ENCODE measurements at regions not wholly inside any gene's neighbourhood (a gene's known extent, or its start where the extent isn't known, plus 50 kb on each side); places are given as distances from the start of the nearest gene placed in this dataset.
A peak's percentile ranks its signal among the peaks of the same experiment; 100 is the strongest.
"Not testable (repeated sequence)": the region's sequence is repeated elsewhere in the genome, so short reads cannot be mapped to it uniquely, and the experiment has no call there.

DNA sequence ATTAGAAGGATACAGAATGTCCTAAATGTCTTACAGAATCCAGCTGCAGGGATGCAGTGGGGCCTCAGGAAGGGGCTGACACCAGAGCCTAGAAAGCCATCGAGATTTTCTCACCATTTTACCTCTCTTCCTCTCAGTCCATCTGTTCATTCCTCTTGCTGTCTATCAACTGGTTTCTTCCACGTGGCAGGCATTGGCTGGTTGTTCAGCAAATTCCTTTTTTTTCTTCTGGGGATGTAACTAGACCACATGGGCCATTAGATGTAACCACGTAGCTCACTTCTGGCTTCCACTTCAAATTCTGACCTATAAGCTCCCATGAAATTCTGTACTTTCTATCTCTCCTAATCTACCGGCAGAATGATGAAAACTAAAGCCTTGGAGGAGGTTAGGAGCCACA, 93.6 kb upstream of the MTAP start:
- DNase-seq: no peak

DNA sequence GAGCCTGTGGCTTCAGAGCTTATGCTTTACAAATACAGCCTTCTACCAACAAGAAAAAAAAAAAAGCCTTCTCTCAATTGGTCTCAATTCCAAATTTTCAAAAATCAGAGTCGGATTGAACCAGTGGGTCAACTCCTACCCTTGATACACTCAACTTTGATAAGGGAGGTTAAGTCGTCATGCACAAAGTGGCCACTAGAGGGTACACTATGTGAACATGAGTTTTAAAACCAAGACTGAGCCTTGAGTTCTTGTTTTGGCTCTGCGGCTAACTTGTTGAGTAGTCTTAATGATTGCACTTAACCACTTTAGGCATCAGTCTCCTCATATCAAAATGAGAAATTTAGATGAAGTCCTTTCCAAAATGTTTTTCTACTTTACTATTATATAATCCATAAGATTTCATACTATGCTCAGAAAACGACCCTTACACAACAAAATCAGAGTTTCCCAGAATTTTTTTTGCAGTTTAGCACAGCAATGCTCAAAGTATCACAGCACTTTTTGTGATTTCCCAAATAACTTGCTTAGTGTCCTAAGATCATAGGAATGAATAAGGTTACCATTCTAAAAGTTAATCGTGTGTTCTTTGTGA, 92.9 kb upstream of the MTAP start:
- peak; percentile 23 for DNase-seq

DNA sequence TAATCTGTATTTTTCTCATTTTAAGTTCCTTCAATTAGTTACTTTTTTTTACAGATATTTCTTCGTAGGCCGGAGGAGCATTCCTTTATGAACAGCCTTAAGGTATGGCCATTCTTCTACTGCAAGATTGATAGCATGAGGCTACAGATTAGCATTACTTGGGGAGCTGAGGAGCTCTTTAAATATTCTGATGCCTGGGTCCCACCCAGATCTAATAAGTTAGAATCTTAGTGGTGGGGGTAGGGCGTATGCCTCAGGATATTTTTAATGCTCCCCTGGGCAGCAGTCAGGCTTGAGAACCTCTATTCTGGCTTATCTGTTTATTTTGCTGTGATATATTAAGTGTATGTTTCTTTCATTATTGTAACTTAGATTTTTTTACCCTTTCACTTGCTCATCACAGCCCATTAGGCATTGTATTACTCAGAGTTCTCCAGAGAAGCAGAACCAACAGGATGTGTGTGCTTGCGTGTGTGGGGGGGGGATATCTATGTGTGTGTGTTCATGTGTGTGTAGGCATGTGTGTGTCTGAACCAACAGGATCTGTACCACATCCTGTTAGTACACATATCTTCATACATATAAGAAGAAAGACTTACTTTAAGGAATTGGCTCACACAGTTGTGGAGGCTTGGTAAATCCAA, 91.8 kb upstream of the MTAP start:
- no peak for DNase-seq

DNA sequence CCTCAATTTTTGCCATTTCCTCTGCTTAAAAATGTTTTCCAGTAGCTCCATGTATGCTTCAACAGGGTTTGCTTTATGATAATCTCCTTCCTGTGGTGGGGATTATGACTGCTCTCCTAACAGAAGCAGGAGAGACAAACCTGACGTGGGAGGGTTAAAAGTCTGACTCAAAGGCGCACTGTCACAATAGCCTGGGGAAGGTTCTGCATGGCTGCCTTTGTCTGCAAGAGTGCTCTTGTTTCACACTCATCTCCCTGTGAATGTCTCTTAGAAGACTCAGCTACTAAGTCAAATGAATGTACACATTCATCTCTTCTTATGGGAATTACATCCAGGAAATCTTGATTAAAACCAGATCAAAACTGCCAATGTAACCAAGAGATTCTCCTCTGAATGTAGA, 90.9 kb upstream of the MTAP start:
- no peak for DNase-seq

DNA sequence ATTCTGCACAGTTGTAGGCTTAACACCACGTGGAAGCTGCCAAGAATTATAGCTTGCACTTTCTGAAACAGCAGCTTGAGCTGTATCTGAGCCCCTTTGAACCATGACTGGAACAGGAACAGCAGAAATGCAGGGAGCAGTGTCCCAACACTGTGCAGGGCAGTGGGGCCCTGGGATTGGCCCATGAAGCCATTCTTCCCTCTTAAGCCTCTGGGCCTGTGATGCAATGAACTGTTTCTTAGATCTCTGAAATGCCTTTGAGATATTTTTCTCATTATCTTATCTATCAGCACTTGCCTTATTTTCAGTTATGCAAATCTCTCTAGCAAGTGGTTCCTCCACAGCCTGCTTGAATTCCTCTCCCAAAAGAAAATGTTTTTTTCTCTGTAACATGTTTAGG, 87.0 kb upstream of the MTAP start:
- DNase-seq: no peak

DNA sequence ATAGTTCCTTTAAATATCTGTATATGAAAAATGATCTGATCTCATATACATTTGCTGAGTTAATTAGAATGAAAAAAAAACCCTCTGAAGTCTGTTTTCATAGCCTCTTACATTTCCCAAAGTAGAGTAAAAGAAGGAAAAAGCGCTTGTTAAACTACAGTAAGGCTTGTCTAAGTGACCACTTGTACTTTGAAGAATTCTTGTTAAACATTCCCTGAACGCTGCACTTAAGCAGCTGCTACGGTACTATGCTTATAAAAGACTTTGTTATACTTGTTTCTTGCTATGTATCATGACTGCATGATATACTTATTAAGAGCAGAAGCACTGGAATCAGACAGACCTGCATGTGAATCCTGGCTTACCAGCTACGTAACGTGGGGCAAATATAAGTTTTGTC, 81.7 kb upstream of the MTAP start:
- DNase-seq: no peak

DNA sequence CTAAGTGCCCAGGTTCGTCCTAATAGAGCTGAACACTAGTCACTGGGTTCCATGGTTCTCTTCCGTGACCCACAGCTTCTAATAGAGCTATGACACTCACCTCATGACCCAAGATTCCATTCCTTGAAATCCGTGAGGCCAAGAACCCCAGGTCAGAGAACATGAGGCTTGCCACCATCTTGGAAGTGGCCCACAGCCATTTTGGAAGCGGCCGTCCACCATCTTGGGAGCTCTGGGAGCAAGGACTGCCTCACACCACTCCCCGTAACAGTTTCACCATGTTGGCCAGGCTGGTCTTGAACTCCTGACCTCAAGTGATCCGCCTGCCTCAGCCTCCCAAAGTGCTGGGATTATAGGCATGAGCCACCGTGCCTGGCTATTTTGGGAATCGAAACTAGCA, 75.0 kb upstream of the MTAP start:
- not testable (repeated sequence) for DNase-seq

DNA sequence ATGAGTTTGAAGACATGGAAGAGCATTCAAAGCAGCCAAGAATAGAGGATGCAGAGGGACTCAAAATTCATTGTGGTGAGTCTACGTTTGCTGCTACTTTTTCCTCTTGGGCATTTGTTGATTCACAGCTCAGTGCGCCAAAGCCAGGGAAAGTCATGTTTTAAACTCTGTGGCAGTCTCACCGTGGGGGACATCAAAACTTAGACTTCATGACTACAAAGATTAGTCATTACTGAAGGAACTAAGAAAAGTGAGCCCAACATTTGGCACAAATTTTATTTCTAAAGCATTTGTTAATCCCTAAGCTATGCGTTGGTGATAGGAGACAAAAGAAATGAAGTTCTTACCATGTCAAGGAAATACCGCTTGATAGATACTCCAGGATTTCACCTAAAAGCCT, 73.7 kb upstream of the MTAP start:
- no peak for DNase-seq

DNA sequence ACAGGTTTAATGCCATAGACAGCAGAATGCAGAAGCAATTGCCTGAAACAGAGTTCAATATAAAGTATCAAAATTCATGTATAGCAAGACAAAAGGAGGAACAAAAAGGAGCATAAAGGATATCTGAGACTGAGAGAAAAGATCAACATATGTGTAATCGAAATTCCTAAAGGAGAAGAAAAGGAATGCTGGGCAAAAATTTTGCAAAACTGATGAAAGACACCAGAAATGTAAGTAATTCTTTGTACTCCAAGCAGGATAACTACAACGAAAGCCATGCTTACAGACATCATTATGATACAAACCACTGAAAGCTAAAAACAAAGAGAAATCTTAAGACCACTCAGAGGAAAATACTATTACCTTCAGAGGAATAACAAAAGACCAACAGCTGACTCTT, 72.8 kb upstream of the MTAP start:
- no peak for DNase-seq

DNA sequence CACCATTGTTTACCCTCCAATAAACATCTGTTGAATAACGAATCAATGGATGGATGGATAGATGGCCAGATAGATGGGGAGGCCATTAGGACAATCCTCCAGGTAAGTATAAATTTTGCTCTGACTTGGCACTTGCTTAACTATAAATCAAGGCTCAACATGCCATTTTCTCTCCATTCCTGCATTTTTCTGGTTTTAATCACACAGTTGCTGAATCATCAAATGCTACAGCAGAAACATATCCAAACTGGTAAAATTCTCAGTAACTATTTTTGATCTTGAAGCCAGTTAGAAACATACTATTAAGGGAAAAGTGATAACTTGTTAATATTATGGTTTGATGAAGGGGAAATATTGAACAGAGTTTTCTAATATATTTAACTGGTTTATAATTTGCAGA, 71.5 kb upstream of the MTAP start:
- DNase-seq: no peak

DNA sequence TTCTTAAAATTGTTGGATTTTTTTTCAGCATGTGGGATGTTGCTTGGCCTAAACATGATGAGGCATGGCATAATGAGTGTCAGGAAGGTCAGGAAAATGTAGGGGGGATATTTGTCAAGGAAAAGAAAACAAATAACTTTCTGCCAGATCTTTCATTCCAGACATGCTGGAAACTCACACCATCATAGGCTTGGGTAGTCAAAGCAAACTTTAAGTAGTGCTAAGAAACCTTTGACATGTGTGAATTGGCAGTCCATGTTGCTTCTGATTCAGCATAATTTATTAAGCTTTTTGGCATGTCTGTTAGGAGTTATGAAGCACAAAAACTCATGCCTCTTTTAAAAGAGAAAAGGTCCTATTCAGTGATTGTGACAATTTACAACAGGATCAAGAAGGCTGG, 61.3 kb upstream of the MTAP start:
- no peak for DNase-seq

DNA sequence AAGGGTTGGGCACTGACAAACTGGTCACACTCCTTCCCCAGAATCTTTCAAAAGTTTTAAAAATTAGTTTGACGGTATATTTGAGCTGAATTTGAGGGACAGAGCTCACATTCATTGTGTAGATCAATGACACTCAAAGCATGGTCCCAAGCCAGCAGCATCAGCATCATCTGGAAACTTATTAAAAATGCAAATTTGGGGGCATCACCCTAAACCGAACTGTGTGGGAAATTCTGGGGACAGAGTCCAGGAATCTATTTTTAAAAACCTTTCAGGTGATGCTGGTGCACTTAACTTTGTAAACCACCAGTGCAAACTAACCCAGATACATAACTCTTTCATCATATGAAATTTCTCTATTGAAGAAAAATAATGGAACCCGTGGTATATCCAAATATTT, 58.1 kb upstream of the MTAP start:
- DNase-seq: no peak

DNA sequence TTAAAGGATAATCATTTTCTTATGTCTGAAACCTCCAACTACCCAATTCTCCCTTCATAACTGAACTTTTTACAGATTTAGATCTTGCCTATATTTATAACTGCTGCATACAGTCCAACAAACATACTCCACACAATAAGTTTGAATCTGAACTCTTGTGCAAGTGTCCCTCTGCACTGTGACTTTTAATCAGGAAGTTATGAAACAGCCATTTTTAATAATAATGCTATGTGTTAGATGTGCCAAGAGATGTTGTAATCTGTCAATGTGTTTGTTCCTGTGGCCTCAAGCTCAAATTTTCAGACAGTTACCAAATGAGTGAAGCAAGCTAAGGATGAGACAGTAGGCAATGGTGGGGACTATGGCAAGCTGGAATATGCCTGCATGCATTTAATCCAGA, 57.6 kb upstream of the MTAP start:
- DNase-seq: no peak

DNA sequence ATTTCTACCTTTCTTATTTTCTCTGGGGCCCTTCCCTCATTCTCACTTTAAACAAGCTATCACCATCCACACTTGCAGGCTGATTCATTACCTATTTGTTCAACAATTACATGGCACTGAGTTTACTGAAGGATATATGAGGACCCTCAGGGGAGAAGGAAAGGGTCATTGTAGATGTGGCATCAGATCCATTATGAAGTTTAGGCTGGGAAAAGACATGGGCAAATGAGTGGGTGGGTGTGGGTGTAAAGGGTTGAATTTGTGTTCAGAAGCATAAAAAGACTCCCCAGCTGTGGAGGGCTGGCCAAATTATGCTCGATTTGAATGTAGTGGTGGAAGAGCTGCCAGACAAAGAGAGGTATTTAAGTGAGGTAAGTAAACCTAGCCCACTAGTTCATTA, 55.9 kb upstream of the MTAP start:
- DNase-seq: no peak

DNA sequence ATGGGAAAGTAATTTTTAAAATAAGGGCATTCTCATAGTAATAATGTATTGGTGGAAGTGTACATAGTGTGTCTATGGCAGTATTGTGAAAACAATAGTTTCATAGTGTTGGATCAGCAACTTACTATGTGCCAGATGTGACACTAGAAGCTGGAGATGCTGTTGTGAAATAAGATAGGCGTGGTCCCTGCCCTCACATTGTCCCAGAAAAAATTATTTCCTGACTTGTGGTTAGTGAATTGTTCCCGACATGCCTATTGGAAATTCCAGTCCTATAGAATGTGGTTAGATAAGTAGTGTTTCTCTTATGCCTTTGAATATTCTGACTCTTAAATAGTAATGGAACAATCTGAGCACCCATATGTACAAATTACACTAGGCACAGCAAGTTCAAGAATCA, 55.3 kb upstream of the MTAP start:
- no peak for DNase-seq

DNA sequence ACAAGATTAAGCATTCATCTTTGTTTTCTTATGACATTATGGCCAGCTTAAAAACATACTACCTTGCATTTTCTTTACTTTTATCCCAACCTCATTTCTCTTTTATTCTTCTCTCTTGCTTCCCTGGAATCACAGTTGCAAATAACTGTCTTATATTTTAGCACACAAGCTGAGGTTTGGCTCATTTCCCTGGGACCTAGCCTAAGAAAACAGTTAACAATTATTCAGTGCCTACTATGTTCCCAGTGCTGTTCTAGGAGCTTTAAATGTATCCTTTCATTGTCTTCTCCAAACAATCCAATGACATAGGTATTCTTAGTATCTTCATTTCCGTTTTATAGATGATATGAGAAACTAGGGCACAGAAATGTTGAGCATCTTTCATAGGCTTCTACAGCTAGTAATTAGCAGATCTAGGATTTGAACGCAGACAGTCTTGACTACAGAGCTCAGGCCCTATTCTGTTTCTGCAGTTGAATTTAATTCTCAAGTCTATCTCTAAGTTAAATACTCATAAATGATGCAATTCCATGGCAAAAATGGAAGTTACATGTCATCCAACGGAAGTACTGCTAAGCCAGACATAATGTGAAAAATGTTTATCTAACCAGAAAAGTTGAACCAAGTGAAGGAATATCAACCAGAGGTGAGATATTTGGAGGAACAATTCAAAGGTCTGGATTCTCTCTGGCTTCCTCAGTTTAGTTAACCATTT, 52.3 kb upstream of the MTAP start:
- no peak for DNase-seq

DNA sequence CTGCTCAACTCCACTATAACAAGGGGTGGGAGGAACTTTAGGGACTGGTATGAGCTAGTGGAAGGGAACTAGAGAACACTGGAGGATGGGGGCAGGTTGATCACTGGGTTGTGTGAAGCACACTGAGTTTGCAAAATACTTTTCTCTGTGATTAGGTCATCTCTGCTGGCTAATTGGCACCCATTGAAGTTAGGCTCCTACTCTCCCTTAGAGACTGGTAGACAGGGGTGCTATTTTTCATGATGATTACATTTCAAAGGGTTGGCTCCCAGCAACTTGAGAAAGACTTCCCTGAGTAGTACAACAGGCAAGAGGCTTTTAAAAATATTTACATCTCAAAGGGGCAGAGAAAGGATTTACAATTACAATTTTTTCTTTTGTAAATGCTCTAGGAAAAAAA, 50.4 kb upstream of the MTAP start:
- DNase-seq: no peak
